Neural progenitor cell (in vitro differentiated cells): ENCODE measurements at regions not wholly inside any gene's neighbourhood (a gene's known extent, or its start where the extent isn't known, plus 50 kb on each side); places are given as distances from the start of the nearest gene placed in this dataset.
"Not testable (repeated sequence)": the region's sequence is repeated elsewhere in the genome, so short reads cannot be mapped to it uniquely, and the experiment has no call there.

Source experiments
- DNase-seq: peaks from one replicate; pipeline ENCODE4 v3.0.0-alpha.2; 2016; ENCODE audit warnings: low spot score
- H2AFZ ChIP-seq: fragments of 200-600 bp; sonication (generic); replicated peaks from 2 replicates; pipeline ENCODE4 v1.6.1; 2016; ENCODE audit warnings: antibody characterized with exemption
- H3F3A ChIP-seq: fragments of 200-600 bp; sonication (generic); 2 replicates; pipeline ENCODE4 v1.6.1; 2016; ENCODE audit warnings: antibody characterized with exemption, low read depth
- H3K27ac ChIP-seq: fragments of 200-600 bp; sonication (generic); 2 replicates; pipeline ENCODE4 v1.5.1; 2016; ENCODE audit warnings: mild to moderate bottlenecking
- H3K27me3 ChIP-seq: fragments of 200-600 bp; sonication (generic); 2 replicates; pipeline ENCODE4 v1.6.1; 2016; ENCODE audit warnings: mild to moderate bottlenecking, moderate library complexity
- H3K36me3 ChIP-seq: fragments of 200-600 bp; sonication (generic); 2 replicates; pipeline ENCODE4 v1.5.1; 2016
- H3K4me1 ChIP-seq: fragments of 200-600 bp; sonication (generic); 2 replicates; pipeline ENCODE4 v1.6.1; 2016; ENCODE audit warnings: mixed run types
- H3K4me2 ChIP-seq: fragments of 200-600 bp; sonication (generic); 2 replicates; pipeline ENCODE4 v1.6.1; 2016
- H3K4me3 ChIP-seq: fragments of 200-600 bp; sonication (generic); 2 replicates; pipeline ENCODE4 v1.5.1; 2016
- H3K79me2 ChIP-seq: fragments of 200-600 bp; sonication (generic); 2 replicates; pipeline ENCODE4 v1.6.1; 2016; ENCODE audit warnings: low read depth
- H3K9ac ChIP-seq: fragments of 200-600 bp; sonication (generic); 2 replicates; pipeline ENCODE4 v1.6.1; 2016
- H3K9me3 ChIP-seq: fragments of 200-600 bp; sonication (generic); 2 replicates; pipeline ENCODE4 v1.5.1; 2016; ENCODE audit warnings: low read depth
- H4K20me1 ChIP-seq: fragments of 200-600 bp; sonication (generic); 2 replicates; pipeline ENCODE4 v1.6.1; 2016; ENCODE audit warnings: low read depth
- H3K27ac Mint-ChIP-seq: 3 replicates; pipeline ENCODE4 v1.8.0; 2021; ENCODE audit warnings: mixed read lengths
- H3K27me3 Mint-ChIP-seq: 2 replicates; pipeline ENCODE4 v1.8.0; 2022; ENCODE audit warnings: low read depth, mild to moderate bottlenecking, inconsistent platforms, moderate library complexity, mixed read lengths; ENCODE audit not compliant: insufficient read depth
- H3K36me3 Mint-ChIP-seq: 3 replicates; pipeline ENCODE4 v1.8.0; 2021; ENCODE audit warnings: mixed read lengths
- H3K4me1 Mint-ChIP-seq: 3 replicates; pipeline ENCODE4 v1.8.0; 2021; ENCODE audit warnings: mixed read lengths
- H3K4me3 Mint-ChIP-seq: 3 replicates; pipeline ENCODE4 v1.8.0; 2021; ENCODE audit warnings: mild to moderate bottlenecking, moderate library complexity, mixed read lengths
- H3K9me3 Mint-ChIP-seq: 3 replicates; pipeline ENCODE4 v1.8.0; 2020; ENCODE audit warnings: mixed read lengths
- EZH2 ChIP-seq: fragments of 200-600 bp; sonication (generic); IDR thresholded peaks from 2 replicates; pipeline ENCODE4 v1.6.1; 2017; ENCODE audit warnings: antibody characterized with exemption, mild to moderate bottlenecking, moderate library complexity
- EZH2phosphoT487 ChIP-seq: fragments of 200-600 bp; sonication (generic); IDR thresholded peaks from 2 replicates; pipeline ENCODE4 v1.6.1; 2017; ENCODE audit warnings: antibody characterized with exemption
- TF ChIP-seq, protein P1 (sequence below): fragments of 200-600 bp; sonication (generic); IDR thresholded peaks from 2 replicates; pipeline ENCODE4 v1.5.1; 2017; ENCODE audit warnings: antibody characterized with exemption, mild to moderate bottlenecking

DNA sequence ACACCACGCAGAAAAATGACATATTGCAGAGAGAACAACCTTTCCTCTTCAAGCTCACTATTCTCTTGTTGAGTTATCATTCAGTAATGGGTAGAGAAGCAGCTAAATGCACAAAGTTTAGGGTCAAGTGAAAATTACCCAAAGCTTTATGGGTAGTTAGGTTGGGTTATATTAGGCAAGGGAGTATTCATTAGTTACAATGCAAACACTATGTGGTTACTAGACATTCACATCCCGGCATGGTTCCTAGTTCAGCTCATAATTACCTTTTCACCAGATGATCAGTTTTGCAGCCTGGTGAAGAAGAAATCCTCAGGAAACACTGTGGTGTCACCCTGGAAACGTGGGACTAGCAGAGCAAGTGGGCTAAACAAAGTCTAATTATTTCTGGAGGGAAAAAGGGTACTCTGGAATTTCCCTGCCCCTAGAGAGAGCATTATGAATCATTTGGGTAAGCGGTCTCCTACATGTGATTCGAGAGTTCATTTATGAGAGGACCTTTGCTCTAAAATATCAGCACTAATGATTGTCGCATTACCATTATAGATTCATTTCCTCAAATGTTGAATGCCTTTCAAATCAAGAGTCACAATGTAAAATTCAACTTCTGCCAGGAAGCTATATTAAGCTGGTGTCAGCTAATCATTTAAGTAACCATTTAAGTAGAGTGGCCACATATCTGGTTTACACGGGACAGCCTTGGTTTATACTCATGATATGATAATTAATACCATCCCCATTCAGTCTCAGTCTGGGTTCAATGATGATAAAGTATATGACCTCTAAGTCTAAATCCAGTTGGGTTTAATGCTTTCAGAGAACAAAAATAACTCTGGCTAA, 1208.0 kb downstream of the DIAPH3 start:
- no peaks in the 10 kb centered on the region for H3F3A ChIP-seq
- H2AFZ ChIP-seq, result no peak overlapping the region
- no peaks in the 10 kb centered on the region for H3K36me3 ChIP-seq
- peaks cover 8% of the 10 kb centered on the region for H3K4me1 Mint-ChIP-seq
- H3K27ac Mint-ChIP-seq, result peak overlapping the region; percentile 64
- H3K9me3 Mint-ChIP-seq, result peaks cover 4% of the 10 kb centered on the region
- H3K9me3 ChIP-seq, result no peaks in the 10 kb centered on the region
- no peak overlapping the region for H3K4me2 ChIP-seq
- H3K27me3 ChIP-seq, result no peaks in the 10 kb centered on the region
- H3K36me3 Mint-ChIP-seq, result no peaks in the 10 kb centered on the region
- peaks cover 2% of the 10 kb centered on the region for H3K27me3 Mint-ChIP-seq
- H3K4me3 ChIP-seq, result no peak overlapping the region
- no peaks in the 10 kb centered on the region for H4K20me1 ChIP-seq
- TF ChIP-seq EZH2phosphoT487 (no peak), EZH2 (no peak)
- TF ChIP-seq, protein P1, sequence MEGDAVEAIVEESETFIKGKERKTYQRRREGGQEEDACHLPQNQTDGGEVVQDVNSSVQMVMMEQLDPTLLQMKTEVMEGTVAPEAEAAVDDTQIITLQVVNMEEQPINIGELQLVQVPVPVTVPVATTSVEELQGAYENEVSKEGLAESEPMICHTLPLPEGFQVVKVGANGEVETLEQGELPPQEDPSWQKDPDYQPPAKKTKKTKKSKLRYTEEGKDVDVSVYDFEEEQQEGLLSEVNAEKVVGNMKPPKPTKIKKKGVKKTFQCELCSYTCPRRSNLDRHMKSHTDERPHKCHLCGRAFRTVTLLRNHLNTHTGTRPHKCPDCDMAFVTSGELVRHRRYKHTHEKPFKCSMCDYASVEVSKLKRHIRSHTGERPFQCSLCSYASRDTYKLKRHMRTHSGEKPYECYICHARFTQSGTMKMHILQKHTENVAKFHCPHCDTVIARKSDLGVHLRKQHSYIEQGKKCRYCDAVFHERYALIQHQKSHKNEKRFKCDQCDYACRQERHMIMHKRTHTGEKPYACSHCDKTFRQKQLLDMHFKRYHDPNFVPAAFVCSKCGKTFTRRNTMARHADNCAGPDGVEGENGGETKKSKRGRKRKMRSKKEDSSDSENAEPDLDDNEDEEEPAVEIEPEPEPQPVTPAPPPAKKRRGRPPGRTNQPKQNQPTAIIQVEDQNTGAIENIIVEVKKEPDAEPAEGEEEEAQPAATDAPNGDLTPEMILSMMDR, result no peak
- no peak overlapping the region for H3K27ac ChIP-seq
- no peaks in the 10 kb centered on the region for H3K79me2 ChIP-seq
- no peak for DNase-seq
- H3K9ac ChIP-seq, result no peak overlapping the region
- no peaks in the 10 kb centered on the region for H3K4me1 ChIP-seq
- H3K4me3 Mint-ChIP-seq, result no peak overlapping the region

DNA sequence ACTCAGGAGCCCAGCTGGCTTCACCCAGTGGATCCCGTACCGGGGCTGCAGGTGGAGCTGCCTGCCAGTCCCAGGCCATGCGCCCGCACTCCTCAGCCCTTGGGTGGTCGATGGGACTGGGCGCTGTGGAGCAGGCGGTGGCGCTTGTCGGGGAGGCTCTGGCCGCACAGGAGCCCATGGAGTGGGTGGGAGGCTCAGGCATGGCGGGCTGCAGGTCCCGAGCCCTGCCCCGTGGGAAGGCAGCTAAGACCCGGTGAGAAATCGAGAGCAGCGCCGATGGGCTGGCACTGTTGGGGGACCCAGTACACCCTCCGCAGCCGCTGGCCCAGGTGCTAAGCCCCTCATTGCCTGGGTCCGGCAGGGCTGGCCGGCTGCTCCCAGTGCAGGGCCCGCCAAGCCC, 1205.6 kb downstream of the DIAPH3 start:
- H3K4me2 ChIP-seq, H3K9me3 ChIP-seq, H2AFZ ChIP-seq, H3K4me3 Mint-ChIP-seq, H3K4me3 ChIP-seq, H3K4me1 Mint-ChIP-seq, H3K27ac ChIP-seq, H3K9ac ChIP-seq, H3F3A ChIP-seq, H3K4me1 ChIP-seq, H3K27me3 ChIP-seq, H3K36me3 ChIP-seq, H3K27me3 Mint-ChIP-seq, H3K79me2 ChIP-seq, H3K9me3 Mint-ChIP-seq, DNase-seq, H3K36me3 Mint-ChIP-seq, H3K27ac Mint-ChIP-seq, H4K20me1 ChIP-seq: not testable (repeated sequence)

DNA sequence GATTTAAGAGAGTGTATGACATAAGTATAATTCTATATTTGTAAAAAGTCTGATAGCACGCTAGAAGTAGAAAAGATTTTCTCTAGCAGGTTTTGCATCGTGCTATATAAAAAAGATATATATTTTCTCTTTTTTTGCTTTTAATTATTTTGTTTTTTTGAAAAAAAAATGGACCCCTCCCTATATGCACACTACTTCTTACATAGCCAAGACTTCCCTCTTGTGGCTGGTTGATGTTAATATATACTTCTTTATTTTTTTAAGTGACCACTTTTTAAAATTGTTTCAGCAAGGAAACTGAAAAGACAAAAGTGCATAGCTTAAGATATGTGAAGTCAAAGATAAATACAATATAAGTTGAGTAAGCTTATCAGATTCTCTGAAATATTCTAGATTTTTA, 1202.8 kb downstream of the DIAPH3 start:
- DNase-seq, result peak; percentile 32
- TF ChIP-seq, protein P1, result peak; percentile 51
- no peak for TF ChIP-seq EZH2
- TF ChIP-seq EZH2phosphoT487, result no peak
- peaks cover 3% of the 10 kb centered on the region for H3K9me3 Mint-ChIP-seq

DNA sequence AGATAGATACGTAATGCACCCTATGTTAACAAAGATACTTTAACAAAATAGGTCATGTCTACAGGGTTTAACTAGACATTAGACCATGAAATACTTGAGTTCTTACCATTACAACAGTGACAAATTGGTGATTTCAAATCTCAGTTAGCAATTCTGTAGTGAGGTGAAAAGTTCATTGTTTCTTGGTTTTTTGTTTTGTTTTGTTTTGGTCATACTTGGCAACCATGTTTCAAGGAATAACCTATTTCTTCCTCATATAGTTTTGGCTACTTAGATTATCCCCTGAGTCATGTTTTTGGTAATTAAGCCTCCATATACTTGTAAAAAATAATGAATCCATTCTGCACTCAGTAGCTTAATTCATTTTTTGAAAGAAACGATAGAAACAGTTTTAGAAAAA, 1200.4 kb downstream of the DIAPH3 start:
- Histone ChIP-seq H3K4me3 (no peak overlapping the region), H2AFZ (no peak overlapping the region), H4K20me1 (no peaks in the 10 kb centered on the region), H3K4me1 (no peaks in the 10 kb centered on the region), H3F3A (no peaks in the 10 kb centered on the region), H3K27me3 (no peaks in the 10 kb centered on the region), H3K36me3 (no peaks in the 10 kb centered on the region), H3K27ac (no peak overlapping the region), H3K9me3 (no peaks in the 10 kb centered on the region), H3K9ac (no peak overlapping the region), H3K79me2 (no peaks in the 10 kb centered on the region), H3K4me2 (no peak overlapping the region)
- TF ChIP-seq EZH2 (no peak), EZH2phosphoT487 (no peak)
- TF ChIP-seq, protein P1, result no peak
- H3K27me3 Mint-ChIP-seq, result no peaks in the 10 kb centered on the region
- no peak overlapping the region for H3K4me3 Mint-ChIP-seq
- H3K4me1 Mint-ChIP-seq, result no peaks in the 10 kb centered on the region
- DNase-seq, result no peak
- H3K27ac Mint-ChIP-seq, result no peak overlapping the region
- no peaks in the 10 kb centered on the region for H3K36me3 Mint-ChIP-seq
- peaks cover 1% of the 10 kb centered on the region for H3K9me3 Mint-ChIP-seq

More for the DNA sequence above, 1202.8 kb downstream of the DIAPH3 start:
- no peaks in the 10 kb centered on the region for H3K36me3 Mint-ChIP-seq
- no peak overlapping the region for H3K27ac Mint-ChIP-seq
- Histone ChIP-seq H3K4me2 (no peak overlapping the region), H2AFZ (no peak overlapping the region), H3K79me2 (no peaks in the 10 kb centered on the region), H3K9ac (no peak overlapping the region), H3F3A (no peaks in the 10 kb centered on the region), H3K27me3 (no peaks in the 10 kb centered on the region), H3K27ac (no peak overlapping the region), H4K20me1 (no peaks in the 10 kb centered on the region), H3K36me3 (no peaks in the 10 kb centered on the region), H3K9me3 (no peaks in the 10 kb centered on the region), H3K4me3 (no peak overlapping the region), H3K4me1 (no peaks in the 10 kb centered on the region)
- no peak overlapping the region for H3K4me3 Mint-ChIP-seq
- H3K4me1 Mint-ChIP-seq, result peaks cover 2% of the 10 kb centered on the region
- H3K27me3 Mint-ChIP-seq, result no peaks in the 10 kb centered on the region
